CD4-positive, alpha-beta T cell treated with Interleukin-15 for 4 hours (primary cell): ENCODE measurements at regions not wholly inside any gene's neighbourhood (a gene's known extent, or its start where the extent isn't known, plus 50 kb on each side); places are given as distances from the start of the nearest gene placed in this dataset.

Source experiments
- DNase-seq: peaks from one replicate; pipeline ENCODE4 v3.0.0-alpha.2; 2020; ENCODE audit warnings: low spot score

DNA sequence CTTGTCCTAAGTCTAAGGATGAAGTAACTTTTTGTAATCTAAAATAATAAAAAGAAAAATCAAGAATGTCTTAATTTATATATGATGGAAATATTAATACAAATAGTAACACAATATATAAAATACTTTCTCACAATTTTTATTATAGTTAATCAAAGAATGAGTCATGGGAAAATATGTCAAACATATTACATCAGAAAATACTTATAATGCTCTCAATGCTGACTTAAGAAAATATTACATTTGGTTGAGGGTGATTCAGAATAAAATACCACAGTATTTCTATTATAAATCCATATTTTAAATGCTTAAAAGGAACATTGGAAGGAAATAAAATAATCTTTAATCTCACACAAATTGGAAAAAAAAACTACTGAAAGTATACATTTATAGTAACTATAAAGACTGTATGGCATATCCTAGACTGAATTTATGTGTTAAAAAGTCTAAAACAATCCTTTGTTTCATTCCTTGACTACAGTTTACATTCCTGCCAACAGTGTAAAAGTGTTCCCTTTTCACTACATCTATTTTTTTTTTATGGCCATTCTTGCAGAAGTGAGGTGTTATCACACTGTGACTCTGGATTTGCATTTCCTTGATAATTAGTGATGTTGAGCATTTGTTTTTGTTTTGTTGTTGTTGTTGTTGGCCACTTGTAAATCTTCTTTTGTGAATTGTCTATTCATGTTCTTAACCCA lies 1573.5 kb upstream of the ACVR2A start:
- DNase-seq = no peak

DNA sequence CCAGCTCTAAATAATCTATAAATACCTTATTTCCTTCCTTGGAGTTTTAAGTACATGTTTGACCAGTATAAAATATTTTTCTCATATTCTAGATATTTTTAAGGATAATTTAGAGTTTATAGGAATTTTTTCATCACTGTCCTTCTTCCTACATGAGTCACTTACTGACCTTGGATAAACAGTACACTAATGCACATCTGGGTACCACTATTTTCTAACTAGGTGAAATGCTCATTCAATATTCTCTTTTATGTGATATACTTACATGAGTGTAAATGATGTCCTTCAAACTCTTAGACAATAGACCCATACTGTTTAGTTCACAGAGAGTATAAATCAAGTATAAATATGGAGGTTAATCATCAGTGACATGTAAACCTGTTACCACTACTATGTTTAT lies 1574.2 kb upstream of the ACVR2A start:
- no peak for DNase-seq

DNA sequence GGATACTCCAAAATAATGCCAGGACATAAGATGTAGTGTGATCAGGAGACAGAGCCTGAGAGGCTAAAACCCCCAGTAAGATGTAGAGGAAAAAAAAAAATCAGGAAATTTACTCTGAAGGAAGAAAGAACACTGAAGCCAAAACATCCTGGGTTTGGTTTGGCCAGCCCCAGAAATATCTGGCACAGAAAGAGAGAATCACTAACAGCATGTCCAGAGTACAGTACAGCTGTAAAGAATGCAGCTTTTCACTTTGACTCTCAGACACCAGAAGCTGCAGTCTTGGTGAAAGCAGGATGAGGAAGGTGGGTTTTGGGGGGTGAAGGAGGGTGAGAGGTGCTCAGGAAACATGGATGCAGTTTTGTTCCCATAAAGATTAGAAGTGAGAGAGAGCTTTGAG lies 1577.7 kb upstream of the ACVR2A start:
- no peak for DNase-seq

DNA sequence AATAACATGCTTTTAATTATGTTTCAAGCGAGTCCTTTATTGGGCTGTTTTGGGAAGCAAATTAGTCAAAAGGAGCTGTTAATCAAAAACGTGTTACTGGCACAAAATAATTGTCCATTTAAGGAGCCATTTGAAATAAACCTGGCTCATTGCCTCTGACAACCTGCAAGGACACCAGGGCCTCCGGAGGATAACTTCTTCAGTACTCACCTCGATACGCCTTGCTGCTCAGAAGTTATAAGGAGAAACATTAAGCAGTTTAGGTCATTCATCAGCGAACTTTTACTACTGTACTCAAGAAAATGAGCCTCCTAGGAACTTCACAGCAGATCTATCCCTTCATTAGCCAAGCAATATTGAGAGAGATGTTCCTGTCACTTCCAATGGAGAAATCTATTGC lies 1579.2 kb upstream of the ACVR2A start:
- no peak for DNase-seq

DNA sequence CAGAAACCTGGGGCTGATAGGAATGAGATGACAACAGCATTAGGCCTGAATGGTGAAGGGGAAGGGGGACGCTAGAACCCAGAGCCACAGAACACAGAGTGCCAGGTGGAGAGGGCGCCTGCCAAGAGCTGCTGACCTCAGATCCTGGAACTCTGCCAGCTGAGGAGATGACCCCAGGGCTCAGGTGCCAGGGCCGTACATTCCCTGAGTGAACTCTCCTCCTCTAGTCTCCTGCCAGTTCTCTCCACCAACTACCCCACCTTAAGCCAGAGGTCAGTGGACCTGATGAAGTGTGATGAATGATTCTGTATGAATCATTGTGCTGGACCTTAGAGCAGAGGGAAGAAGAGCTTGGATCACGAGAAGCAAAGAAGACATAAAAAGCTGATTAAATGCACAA lies 1582.2 kb upstream of the ACVR2A start:
- DNase-seq = no peak

DNA sequence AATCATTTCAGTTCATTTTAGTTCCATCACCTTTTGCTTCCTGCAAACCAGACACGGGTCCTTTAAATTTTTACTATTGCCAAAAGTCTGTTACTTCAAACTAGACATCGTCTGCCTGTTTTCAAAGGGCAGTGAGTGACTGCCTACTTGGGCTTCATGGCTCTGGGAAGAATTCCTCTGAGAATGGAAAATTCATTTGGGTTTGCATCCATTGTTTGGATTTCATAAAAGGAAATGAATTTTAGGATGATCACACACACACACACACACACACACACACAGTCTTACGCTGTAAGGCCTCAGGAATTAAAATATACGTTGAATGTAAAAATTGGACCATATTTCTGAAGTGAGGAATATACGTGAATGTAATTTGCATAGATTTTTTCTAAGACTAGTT lies 1584.3 kb upstream of the ACVR2A start:
- DNase-seq = no peak

DNA sequence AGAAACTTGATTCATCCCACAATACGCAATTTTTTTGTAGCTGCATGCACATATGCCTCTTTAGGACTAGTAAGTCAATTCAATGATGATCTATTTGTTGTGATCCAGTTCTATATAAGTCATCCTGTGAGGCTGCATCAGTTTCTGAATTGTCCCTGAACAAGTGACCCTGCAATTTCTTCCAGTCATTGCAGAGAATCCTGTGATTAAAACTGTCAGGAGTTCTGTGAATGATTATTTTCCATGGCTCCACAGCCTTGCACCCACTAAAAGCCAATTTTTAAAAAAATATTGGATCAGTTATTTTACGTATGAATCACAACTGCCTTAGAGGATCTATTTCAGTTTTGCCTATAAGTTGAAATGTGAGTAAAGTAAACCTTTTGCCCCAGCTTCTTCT lies 1585.0 kb upstream of the ACVR2A start:
- DNase-seq = no peak

DNA sequence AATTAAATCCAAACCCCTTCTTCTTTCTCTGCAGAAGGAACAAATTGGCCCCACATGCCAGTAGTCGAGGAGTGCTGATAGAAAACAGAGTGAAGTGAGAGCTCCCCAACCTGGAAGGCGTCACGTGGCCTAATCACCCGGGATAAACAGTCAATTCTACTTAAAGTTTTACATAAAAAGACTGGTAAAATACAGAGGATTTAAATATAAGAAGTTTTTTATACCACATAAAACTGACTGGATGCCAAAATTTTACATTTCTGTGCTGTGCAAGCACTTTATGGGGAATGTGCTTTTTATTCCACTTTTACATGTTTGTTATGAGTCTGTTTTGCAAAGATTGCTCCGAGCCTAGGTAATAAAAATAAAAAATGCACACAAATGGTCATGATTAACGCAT lies 1586.8 kb upstream of the ACVR2A start:
- DNase-seq = no peak

DNA sequence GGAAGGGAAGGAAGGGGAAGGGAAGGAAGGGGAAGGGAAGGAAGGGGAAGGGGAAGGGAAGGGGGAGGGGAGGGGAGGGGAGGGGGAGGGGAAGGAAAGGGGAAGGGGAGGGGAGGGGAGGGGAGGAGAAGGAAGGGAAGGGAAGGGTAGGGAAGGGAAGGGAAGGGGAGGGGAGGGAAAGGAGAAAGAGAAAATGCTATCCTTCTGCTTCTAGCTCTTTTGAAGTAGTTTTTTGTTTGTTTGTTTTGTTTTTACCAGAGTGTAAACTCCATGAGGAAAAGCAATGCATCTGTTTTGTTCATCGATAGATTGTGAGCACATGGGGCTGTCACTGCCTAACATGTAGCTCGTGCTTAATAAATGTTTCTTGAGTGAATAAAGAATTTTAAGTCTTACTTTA lies 1592.7 kb upstream of the ACVR2A start:
- DNase-seq = no peak

DNA sequence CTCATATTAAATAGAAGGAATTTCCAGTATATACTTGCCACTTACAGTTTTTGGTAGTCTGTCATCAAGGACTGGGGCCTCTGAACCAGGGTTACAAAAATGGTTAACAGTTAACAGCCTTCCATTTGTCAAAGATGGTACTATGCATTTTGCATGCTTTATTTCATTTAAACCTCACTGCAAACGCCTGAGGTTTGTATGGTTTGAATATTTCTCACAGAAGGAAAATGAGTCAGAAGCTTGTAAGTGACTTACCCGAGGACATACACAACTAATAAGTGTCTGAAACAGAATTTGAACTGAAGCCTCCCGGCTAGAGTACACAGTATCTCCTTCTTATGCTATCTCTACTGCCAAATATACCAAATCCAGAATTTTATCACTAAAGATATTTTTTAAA lies 1593.5 kb upstream of the ACVR2A start:
- no peak for DNase-seq

DNA sequence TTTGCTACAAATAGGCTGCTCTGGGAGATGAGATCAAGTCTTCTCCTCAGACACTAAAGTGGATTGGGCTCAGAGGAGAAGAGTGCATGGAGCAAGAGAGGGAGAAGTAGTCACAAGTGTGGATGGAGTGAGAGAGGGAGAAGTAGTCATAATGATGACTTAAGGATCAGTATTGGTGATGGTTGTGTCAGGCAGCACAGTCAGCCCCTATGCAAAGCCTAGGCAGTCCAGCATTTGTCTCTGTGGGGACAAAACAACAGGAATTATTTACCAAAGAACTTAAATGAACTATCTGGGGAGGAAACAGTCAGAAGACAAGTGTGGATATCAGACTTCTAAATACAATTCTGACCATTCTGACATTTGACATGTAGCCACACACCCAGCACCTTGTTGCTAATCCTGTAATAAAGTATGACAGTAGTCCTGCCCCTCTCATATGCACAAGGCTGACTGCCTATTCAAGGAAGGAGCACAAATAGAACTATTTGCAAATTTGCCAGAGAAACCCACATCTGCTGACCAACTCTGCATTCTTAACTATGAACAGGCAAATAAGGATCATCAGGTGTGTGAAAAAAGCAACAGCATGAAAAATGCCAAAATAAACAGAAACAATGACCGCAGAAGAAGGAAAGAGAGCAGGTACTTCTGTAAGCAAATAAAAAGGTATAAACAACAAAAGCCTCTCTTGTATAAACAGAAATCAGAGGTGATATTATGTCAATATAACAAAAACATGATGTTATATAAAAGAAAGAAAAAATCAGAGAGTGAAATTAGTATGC lies 1597.9 kb upstream of the ACVR2A start:
- DNase-seq = no peak

DNA sequence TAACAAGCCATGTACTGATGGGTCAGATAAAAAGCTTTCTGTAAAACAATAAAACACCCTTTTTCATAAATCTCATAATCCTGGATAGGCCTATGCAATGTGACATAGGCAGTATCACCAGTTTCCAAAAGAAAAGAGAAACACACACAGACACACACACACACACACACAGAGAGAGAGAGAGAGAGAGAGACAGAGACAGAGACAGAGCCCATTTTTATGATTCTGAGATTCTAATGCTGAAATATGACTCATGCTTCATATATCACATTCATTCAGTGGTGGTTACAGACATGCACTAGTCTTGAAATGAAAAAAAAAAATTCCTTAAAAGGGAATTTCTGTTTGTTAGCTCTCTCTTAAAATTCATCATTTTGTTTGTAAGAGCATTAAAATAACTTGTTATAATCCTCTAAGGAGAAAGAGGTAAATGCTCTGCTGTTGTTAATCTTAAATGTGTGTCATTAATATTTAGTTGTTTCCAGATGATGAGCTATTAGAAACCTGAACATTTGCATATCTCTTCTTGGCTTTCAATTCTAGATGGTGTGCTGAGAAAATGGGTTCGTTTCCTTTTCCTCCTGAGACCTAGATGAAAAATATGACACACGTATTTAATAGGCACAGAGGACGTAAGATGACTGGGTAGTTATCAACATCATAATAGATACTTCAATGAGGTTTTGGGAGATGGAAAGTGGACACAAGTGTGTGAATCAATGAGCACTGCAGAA lies 1598.7 kb upstream of the ACVR2A start:
- no peak for DNase-seq

DNA sequence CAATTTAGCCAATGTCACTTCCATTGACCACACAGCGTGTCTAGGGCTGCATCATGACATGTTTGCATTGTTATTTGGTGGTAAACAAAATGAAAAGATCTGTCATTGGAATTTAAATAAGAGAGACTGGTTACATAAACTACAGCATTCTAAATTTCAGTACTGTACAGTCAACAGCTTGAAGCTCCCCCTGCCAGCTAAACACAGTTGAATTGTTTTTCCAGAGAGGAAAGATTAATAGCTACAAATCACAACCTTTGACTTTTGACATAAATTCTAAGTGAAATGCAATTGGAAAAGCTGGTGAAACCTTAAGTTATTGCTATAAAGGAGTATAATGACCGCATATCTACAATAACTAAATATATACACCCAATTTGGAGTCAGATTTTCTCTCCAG lies 1600.0 kb upstream of the ACVR2A start:
- no peak for DNase-seq

DNA sequence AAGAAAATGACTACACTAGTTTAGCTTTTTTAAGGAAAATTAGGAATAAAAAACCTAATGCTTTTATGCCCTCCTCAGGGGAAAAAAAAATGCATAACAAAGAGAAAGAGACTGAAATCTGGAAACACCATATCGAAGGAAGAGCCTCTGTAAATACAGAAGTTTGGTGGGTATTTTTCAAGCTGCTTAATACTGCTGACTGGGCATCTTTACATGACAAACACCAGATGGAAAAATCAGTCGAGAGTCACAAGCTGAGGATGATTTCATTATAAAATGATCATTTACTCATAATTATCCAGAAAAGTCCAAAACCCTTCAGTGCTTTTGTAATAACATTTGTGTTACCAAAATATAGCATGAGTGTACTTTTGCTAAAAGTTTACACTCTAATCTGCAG lies 1600.7 kb upstream of the ACVR2A start:
- no peak for DNase-seq

DNA sequence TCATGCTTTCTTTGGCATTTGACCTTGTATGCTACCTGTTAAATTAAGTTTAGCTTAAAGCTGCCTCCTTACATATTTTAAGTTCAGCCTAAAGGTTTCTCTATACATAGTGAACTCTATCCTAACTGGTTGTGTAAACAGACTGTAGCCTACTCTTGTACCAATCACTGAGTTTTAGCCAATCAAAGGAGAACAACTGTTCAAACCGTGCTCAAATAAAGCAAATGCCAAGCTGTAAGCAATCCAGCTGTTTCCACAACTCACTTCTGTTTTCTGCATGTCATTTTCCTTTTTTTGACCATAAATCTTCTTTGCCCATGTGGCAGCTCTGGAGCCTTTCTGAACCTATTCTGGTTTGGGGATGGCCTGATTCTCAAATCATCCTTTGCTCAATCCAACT lies 1603.8 kb upstream of the ACVR2A start:
- no peak for DNase-seq

DNA sequence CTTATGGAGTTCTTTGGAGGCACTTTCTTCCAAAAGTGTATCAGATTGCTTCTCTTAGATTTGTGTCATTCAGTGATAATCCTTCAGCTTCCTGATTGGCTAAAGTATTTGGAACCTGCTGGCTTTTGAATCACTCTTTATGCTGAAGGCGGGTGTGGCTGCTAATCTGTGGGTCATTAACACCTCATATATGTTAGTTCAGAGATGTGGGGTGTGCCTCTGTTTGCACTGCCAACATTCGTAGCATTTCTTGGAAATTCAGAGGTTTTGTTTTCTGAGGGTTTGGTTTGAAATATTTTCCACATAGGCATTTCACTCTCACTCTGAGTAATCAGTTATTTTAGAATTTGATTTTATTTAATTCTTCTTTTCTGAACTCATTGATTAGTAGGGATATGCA lies 1604.4 kb upstream of the ACVR2A start:
- no peak for DNase-seq

DNA sequence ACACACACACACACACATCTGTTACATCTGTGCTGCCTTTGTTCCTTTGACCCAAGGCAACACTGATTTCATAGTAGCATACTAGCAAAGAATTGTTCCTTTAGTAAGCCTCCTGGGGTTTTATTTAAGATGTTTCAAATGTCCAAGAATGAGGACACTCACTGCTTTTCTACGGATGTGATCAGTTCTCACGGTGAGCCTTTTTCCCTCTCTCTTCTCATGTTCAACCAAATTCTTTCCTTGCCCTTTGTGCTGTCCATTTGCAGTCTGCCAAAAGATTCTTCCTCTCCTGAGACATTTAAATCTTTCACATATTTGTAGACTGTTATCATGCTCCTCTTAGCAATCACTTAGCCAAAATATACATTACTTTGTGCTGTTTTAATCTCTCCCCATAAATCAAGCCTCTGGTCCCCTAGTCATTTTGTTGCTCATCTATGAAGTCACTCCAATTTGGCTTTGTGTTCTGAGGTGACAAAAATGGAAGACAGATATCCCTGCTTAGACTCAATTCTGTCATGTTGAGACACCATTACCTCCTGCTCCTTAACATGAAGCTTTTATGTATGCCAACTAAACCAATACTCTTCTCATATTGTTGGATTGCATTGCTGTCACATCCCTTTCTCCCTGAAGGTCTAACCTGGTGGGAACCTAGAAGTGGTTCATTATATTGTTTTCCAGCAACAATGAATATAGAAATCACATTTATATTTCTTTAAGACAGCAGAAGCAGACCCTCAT lies 1605.3 kb upstream of the ACVR2A start:
- DNase-seq = no peak

DNA sequence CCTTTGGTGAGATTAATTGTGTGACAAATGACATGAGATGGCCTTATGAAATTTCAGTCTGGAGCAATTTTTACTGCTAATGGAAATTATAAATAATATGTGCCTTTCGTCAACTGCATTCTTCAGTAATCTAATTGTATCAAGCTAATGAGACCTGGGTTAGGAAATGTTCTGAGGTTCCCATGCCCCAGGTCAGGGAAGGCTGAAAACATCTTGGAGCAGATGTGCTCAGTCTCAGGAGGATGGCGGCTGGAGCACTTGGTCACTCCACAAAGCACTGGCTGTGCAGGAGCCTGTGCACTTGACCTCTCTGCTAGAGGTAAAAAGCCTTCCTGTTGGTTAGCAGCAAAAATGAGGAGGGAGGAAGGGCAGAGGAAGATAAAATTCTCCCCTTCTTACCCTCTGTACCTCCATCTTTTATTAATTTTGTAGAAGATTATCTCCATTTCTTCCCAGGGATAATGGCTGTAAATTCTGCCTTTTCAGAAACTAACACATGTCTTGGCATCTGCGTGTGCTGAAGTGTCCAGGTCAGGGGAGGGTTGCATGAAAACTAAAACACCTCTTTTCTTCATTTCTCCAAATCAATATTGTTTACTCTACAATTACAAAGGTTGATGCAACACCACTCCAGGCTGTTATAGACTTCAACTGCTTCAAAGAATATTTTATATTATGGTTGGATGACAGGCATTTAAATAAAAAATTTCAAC lies 1606.4 kb upstream of the ACVR2A start:
- DNase-seq = no peak

DNA sequence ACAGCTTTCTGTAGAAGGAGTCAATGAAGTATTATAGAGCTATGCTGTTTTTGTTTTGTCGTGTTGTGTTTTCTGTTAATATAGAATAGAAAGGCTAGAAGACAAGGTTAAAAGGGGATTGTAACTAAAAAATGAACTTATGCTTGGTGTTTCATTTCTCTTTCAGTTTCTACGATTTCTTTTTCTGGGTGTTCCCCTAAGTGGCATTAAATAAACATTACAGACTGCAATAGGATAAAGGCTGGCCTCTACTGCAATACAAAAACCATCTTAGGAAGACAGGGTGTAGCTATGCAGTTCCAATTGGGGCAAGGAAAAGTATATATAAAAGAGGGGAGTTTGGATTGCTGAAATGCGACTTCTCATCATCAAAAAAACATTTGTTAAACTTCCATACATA lies 1609.7 kb upstream of the ACVR2A start:
- DNase-seq = no peak

DNA sequence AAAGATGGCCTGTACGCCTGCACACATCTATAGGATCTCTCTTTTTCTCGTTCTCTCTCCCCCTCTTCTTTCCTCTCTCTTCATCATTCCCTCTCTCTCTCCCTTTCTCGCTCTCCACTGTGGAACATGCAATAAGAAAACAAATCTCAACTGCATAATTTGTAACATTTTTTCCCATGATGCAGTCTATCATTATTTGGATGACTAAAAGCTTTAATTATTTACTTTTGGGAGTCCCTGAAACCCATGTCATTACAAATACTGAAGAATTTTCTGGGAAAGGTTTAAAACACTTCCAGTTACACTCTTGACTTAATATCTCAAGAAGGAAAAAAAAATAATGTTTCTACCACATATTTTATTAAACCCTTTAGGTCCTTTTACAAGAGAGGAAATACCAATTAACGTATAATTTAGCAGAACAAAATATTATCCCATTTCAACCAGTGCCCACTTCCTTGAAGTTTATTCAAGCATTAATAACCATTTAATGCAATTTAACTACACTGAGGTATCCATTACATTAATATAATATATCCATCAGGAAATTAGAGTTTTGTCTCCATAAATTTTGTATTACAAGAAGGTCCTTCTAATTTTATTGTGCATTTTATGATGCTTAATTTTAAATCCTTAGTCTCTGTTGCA lies 1615.2 kb upstream of the ACVR2A start:
- DNase-seq = no peak

DNA sequence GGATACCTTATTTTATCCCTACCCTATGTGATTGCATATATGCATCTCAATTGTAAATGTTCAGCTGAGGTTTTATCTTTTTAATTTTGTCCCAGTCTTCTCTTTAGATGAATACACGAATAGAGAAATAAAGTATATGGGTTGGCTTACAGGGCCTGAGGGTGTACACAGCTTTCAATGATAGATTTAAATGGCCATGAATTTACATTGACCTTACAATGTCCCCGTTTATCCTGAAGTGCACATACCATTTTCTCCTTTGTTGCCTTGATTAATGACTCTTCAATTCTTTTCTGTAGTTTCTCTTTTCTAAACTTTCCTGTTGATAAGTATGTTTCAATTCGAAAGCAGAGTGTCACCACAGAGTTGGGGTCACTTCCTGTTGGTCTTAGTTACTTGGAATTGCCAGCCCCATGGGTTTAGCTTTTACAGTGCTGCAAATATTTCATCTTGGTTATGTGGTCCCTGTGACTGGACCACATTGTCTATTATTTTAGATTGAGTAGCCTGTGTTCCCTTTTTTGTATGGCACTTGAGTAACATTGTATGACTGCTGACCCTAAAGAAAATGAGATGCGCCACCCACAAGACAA lies 1616.3 kb upstream of the ACVR2A start:
- DNase-seq = no peak
